SU-DHL-6 (cell line): ENCODE measurements at regions not wholly inside any gene's neighbourhood (a gene's known extent, or its start where the extent isn't known, plus 50 kb on each side); places are given as distances from the start of the nearest gene placed in this dataset.

Source experiments
- CTCF ChIP-seq: fragments of 200-600 bp; sonication (generic); IDR thresholded peaks from one replicate; pipeline ENCODE4 v1.5.1; 2017; ENCODE audit warnings: antibody characterized with exemption, mild to moderate bottlenecking, low read length, moderate library complexity; ENCODE audit not compliant: insufficient read depth, poor library complexity, severe bottlenecking
- EZH2phosphoT487 ChIP-seq: fragments of 200-600 bp; sonication (generic), shearing (Covaris generic); conservative IDR thresholded peaks from 2 replicates; pipeline ENCODE4 v1.6.1; 2018; ENCODE audit warnings: mild to moderate bottlenecking, antibody characterized with exemption, low read length, moderate library complexity, mixed read lengths

GRCh38 chr12:115103884-115104883 lies 420.2 kb upstream of the TBX3 start:
- no peak for TF ChIP-seq CTCF
- TF ChIP-seq EZH2phosphoT487, result no peak
